H9 (cell line): ENCODE measurements at regions not wholly inside any gene's neighbourhood (a gene's known extent, or its start where the extent isn't known, plus 50 kb on each side); places are given as distances from the start of the nearest gene placed in this dataset.

Source experiments
- DNase-seq: peaks from one replicate; pipeline ENCODE4 v3.0.0-alpha.2; 2017
- H2AFZ ChIP-seq: one replicate; pipeline ENCODE4 v1.6.1; 2013; ENCODE audit warnings: mild to moderate bottlenecking, low read length, control low read depth, moderate library complexity
- H2AK5ac ChIP-seq: 2 replicates; pipeline ENCODE4 v1.6.1; 2013; ENCODE audit warnings: low read length, control low read depth, mixed read lengths; ENCODE audit not compliant: insufficient read length
- H2BK120ac ChIP-seq: one replicate; pipeline ENCODE4 v1.6.1; 2013; ENCODE audit warnings: low read depth, mild to moderate bottlenecking, low read length, control low read depth, inconsistent platforms; ENCODE audit not compliant: poor library complexity, severe bottlenecking
- H2BK12ac ChIP-seq: 2 replicates; pipeline ENCODE4 v1.6.1; 2013; ENCODE audit warnings: low read length, control low read depth, mixed read lengths, low read depth; ENCODE audit not compliant: insufficient read length
- H2BK15ac ChIP-seq: 2 replicates; pipeline ENCODE4 v1.6.1; 2013; ENCODE audit warnings: low read depth, low read length, control low read depth
- H2BK20ac ChIP-seq: one replicate; pipeline ENCODE4 v1.6.1; 2013; ENCODE audit warnings: low read depth, mild to moderate bottlenecking, low read length, control low read depth, inconsistent platforms; ENCODE audit not compliant: poor library complexity, severe bottlenecking
- H2BK5ac ChIP-seq: 2 replicates; pipeline ENCODE4 v1.6.1; 2013; ENCODE audit warnings: low read length, control low read depth, mixed read lengths; ENCODE audit not compliant: insufficient read length
- H3K14ac ChIP-seq: 2 replicates; pipeline ENCODE4 v1.6.1; 2013; ENCODE audit warnings: low read length, control low read depth; ENCODE audit not compliant: insufficient read depth
- H3K18ac ChIP-seq: 2 replicates; pipeline ENCODE4 v1.6.1; 2013; ENCODE audit warnings: low read depth, mild to moderate bottlenecking, mixed read lengths, low read length, control low read depth; ENCODE audit not compliant: insufficient read length
- H3K23ac ChIP-seq: 2 replicates; pipeline ENCODE4 v1.6.1; 2013; ENCODE audit warnings: low read length, control low read depth, mixed read lengths, low read depth; ENCODE audit not compliant: insufficient read length
- H3K23me2 ChIP-seq: 2 replicates; pipeline ENCODE4 v1.6.1; 2013; ENCODE audit warnings: low read depth, mild to moderate bottlenecking, mixed read lengths, low read length, control low read depth; ENCODE audit not compliant: insufficient read length, poor library complexity, severe bottlenecking
- H3K27ac ChIP-seq: 2 replicates; pipeline ENCODE4 v1.5.1; 2013; ENCODE audit warnings: low read length, control low read depth, mixed read lengths, low read depth; ENCODE audit not compliant: insufficient read length
- H3K27me3 ChIP-seq: 2 replicates; pipeline ENCODE4 v1.6.1; 2013; ENCODE audit warnings: low read length, control low read depth, inconsistent platforms; ENCODE audit not compliant: insufficient read depth
- H3K4ac ChIP-seq: 2 replicates; pipeline ENCODE4 v1.6.1; 2013; ENCODE audit warnings: low read depth, mild to moderate bottlenecking, control low read depth, inconsistent platforms, low read length, moderate library complexity
- H3K4me1 ChIP-seq: 2 replicates; pipeline ENCODE4 v1.6.1; 2013; ENCODE audit warnings: low read length, control low read depth, inconsistent platforms; ENCODE audit not compliant: insufficient read depth
- H3K4me2 ChIP-seq: 2 replicates; pipeline ENCODE4 v1.6.1; 2013; ENCODE audit warnings: low read length, control low read depth, mixed read lengths; ENCODE audit not compliant: insufficient read length, insufficient read depth
- H3K56ac ChIP-seq: 2 replicates; pipeline ENCODE4 v1.6.1; 2013; ENCODE audit warnings: low read depth, mild to moderate bottlenecking, mixed read lengths, low read length, control low read depth; ENCODE audit not compliant: insufficient read length
- H3K79me1 ChIP-seq: 2 replicates; pipeline ENCODE4 v1.6.1; 2013; ENCODE audit warnings: low read depth, mild to moderate bottlenecking, moderate library complexity, low read length, control low read depth, inconsistent platforms; ENCODE audit not compliant: insufficient read depth, poor library complexity, severe bottlenecking
- H3K79me2 ChIP-seq: 2 replicates; pipeline ENCODE4 v1.6.1; 2013; ENCODE audit warnings: low read length, control low read depth, inconsistent platforms; ENCODE audit not compliant: insufficient read depth
- H3K9ac ChIP-seq: 2 replicates; pipeline ENCODE4 v1.6.1; 2013; ENCODE audit warnings: low read length, control low read depth, mixed read lengths; ENCODE audit not compliant: insufficient read length; ENCODE audit errors: extremely low read depth
- H3K9me3 ChIP-seq: one replicate; pipeline ENCODE4 v1.6.1; 2013; ENCODE audit warnings: low read depth, low read length, inconsistent platforms; ENCODE audit not compliant: control insufficient read depth
- H3T11ph ChIP-seq: one replicate; pipeline ENCODE4 v1.6.1; 2013; ENCODE audit warnings: mild to moderate bottlenecking, low read length, control low read depth, inconsistent platforms
- H4K20me1 ChIP-seq: one replicate; pipeline ENCODE4 v1.6.1; 2013; ENCODE audit not compliant: control insufficient read depth, insufficient read length, insufficient read depth
- H4K5ac ChIP-seq: 2 replicates; pipeline ENCODE4 v1.6.1; 2013; ENCODE audit warnings: low read depth, mild to moderate bottlenecking, mixed read lengths, low read length, control low read depth; ENCODE audit not compliant: insufficient read length
- H4K8ac ChIP-seq: replicated peaks from 2 replicates; pipeline ENCODE4 v1.6.1; 2013; ENCODE audit warnings: low read length, control low read depth, mixed read lengths, low read depth; ENCODE audit not compliant: insufficient read length
- H4K91ac ChIP-seq: 2 replicates; pipeline ENCODE4 v1.6.1; 2013; ENCODE audit warnings: low read depth, mild to moderate bottlenecking, moderate library complexity, mixed read lengths, low read length, control low read depth; ENCODE audit not compliant: insufficient read length
- H3K27ac Mint-ChIP-seq, 3 experiments: 2 replicates in 2 of 3; 3 replicates in 1 of 3; pipeline ENCODE4 v1.8.0; 2020 to 2021; ENCODE audit warnings: mixed read lengths in 3 of 3, mild to moderate bottlenecking in 1 of 3, moderate library complexity in 1 of 3
- H3K27me3 Mint-ChIP-seq: 2 replicates; pipeline ENCODE4 v1.8.0; 2021; ENCODE audit warnings: low read depth, mild to moderate bottlenecking, moderate library complexity, mixed read lengths
- H3K36me3 Mint-ChIP-seq, 3 experiments: 2 replicates in 2 of 3; 3 replicates in 1 of 3; pipeline ENCODE4 v1.8.0; 2020 to 2021; ENCODE audit warnings: low read depth in 3 of 3, mixed read lengths in 3 of 3; ENCODE audit not compliant: insufficient read depth in 1 of 3
- H3K4me1 Mint-ChIP-seq, 2 experiments: 2 replicates each; pipeline ENCODE4 v1.8.0; 2020; ENCODE audit warnings: mixed read lengths in 2 of 2
- H3K4me3 Mint-ChIP-seq, 2 experiments: 2 replicates in 1 of 2; 3 replicates in 1 of 2; pipeline ENCODE4 v1.8.0; 2020 to 2021; ENCODE audit warnings: mild to moderate bottlenecking in 2 of 2, mixed read lengths in 2 of 2, moderate library complexity in 1 of 2
- H3K9me3 Mint-ChIP-seq, 2 experiments: 2 replicates in 1 of 2; 3 replicates in 1 of 2; pipeline ENCODE4 v1.8.0; 2020; ENCODE audit warnings: mild to moderate bottlenecking in 2 of 2, mixed read lengths in 2 of 2, moderate library complexity in 1 of 2
- WGBS: extraction: QIAGEN DNeasy Blood & Tissue Kit; methylation state at CpG from one replicate; pipeline ENCODE4 v1.1.7; 2013; ENCODE audit warnings: missing lambda C conversion rate, low lambda C conversion rate, mixed read lengths; ENCODE audit not compliant: insufficient read length; ENCODE audit errors: extremely low coverage; 5-methylcytosine and 5-hydroxymethylcytosine counted together
- TF ChIP-seq, protein P1 (sequence below): fragments of 200-600 bp; sonication (generic); conservative IDR thresholded peaks from 3 replicates; pipeline ENCODE4 v1.8.0; 2021; ENCODE audit warnings: antibody characterized with exemption, mild to moderate bottlenecking

DNA sequence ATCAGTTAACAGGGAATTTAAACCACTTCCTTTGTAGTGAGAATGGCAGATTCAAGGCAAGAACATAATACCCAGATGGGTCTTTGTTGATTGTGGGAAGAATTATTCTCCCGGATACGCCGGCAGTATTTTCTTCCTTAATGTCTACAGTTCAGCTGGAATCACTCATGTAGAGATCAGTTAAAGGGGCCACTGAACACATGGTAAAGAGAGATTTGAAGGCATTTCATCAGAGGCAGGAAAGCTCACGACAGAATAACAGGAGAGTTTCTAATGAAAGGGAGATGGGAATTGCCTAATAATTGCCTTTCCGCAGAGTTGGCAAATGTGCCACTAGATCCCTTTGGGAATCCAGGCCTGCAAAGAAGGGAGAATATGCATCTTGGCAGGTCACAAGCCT lies 327.7 kb upstream of the ZNF804A start:
- Mint-ChIP-seq H3K27ac (no peak overlapping the region), H3K27me3 (no peaks in the 10 kb centered on the region), H3K4me1 (no peaks in the 10 kb centered on the region), H3K4me3 (no peak overlapping the region), H3K36me3 (no peaks in the 10 kb centered on the region), H3K9me3 (no peaks in the 10 kb centered on the region)
- no peak overlapping the region for H4K8ac ChIP-seq
- H3K23ac ChIP-seq: no peak overlapping the region
- no peak overlapping the region for H2BK5ac ChIP-seq
- H2BK15ac ChIP-seq: no peak overlapping the region
- no peak overlapping the region for H4K5ac ChIP-seq
- WGBS: no CpG with 5 or more reads among the region's 5 CpGs
- H2BK20ac ChIP-seq: no peak overlapping the region
- H3K27ac ChIP-seq: no peak overlapping the region
- H3K18ac ChIP-seq: no peak overlapping the region
- H3K9me3 ChIP-seq: no peaks in the 10 kb centered on the region
- H2AK5ac ChIP-seq: no peak overlapping the region
- H3K4ac ChIP-seq: no peak overlapping the region
- no peak overlapping the region for H3K4me2 ChIP-seq
- H3K4me1 ChIP-seq: no peaks in the 10 kb centered on the region
- no peak overlapping the region for H2AFZ ChIP-seq
- H3K79me1 ChIP-seq: no peaks in the 10 kb centered on the region
- no peaks in the 10 kb centered on the region for H4K20me1 ChIP-seq
- H3K23me2 ChIP-seq: no peaks in the 10 kb centered on the region
- TF ChIP-seq, protein P1, sequence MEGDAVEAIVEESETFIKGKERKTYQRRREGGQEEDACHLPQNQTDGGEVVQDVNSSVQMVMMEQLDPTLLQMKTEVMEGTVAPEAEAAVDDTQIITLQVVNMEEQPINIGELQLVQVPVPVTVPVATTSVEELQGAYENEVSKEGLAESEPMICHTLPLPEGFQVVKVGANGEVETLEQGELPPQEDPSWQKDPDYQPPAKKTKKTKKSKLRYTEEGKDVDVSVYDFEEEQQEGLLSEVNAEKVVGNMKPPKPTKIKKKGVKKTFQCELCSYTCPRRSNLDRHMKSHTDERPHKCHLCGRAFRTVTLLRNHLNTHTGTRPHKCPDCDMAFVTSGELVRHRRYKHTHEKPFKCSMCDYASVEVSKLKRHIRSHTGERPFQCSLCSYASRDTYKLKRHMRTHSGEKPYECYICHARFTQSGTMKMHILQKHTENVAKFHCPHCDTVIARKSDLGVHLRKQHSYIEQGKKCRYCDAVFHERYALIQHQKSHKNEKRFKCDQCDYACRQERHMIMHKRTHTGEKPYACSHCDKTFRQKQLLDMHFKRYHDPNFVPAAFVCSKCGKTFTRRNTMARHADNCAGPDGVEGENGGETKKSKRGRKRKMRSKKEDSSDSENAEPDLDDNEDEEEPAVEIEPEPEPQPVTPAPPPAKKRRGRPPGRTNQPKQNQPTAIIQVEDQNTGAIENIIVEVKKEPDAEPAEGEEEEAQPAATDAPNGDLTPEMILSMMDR: no peak
- no peak overlapping the region for H3K9ac ChIP-seq
- H3K79me2 ChIP-seq: no peaks in the 10 kb centered on the region
- H3K56ac ChIP-seq: no peak overlapping the region
- no peak overlapping the region for H4K91ac ChIP-seq
- H3K27me3 ChIP-seq: no peaks in the 10 kb centered on the region
- H2BK12ac ChIP-seq: no peak overlapping the region
- no peak overlapping the region for H3K14ac ChIP-seq
- no peak overlapping the region for H2BK120ac ChIP-seq
- DNase-seq: no peak
- H3T11ph ChIP-seq: no peak overlapping the region
